K562 (cell line): ENCODE measurements at regions not wholly inside any gene's neighbourhood (a gene's known extent, or its start where the extent isn't known, plus 50 kb on each side); places are given as distances from the start of the nearest gene placed in this dataset.
"Not testable (repeated sequence)": the region's sequence is repeated elsewhere in the genome, so short reads cannot be mapped to it uniquely, and the experiment has no call there.

Experiments
- ATAC-seq: fragments of 200-7000 bp; cut with Tn5 transposase; 3 replicates; pipeline ENCODE4 v1.9.1; 2020; ENCODE audit warnings: moderate library complexity
- BruUV-seq: library from RNA; stranded (reverse); fragments of 400-500 nt; replicated peaks from 2 replicates; lab custom pipeline; 2021; lab: Mats Ljungman, UMichigan
- CTCF ChIA-PET: fragments of 300-600 bp; formaldehyde crosslinking; extraction: SDS; loops from one replicate; lab custom pipeline; 2021; ENCODE audit warnings: low intra/inter-chr PET ratio; lab: Yijun Ruan, JAX
- POLR2A ChIA-PET: fragments of 300-600, 350-650 bp; sonication (Branson Sonifier 250); formaldehyde crosslinking; extraction: SDS; loops from one replicate; lab custom pipeline; 2021; ENCODE audit warnings: antibody characterized with exemption, inconsistent platforms; lab: Yijun Ruan, JAX
- DNase-seq, 4 experiments: peaks; one replicate each; pipeline versions ENCODE4 v3.0.0 to v3.0.0-alpha.2; 2011 to 2018; ENCODE audit warnings: low spot score in 3 of 4, mixed read lengths in 3 of 4; ENCODE audit errors: extremely low read depth in 1 of 4
- FAIRE-seq: peaks from 2 replicates; lab custom pipeline; 2011; peaks lifted over from hg19 to GRCh38; lab: Jason Lieb, UNC
- H2AFZ ChIP-seq: 2 replicates; pipeline ENCODE4 v1.6.0; 2011; ENCODE audit warnings: low read depth, low read length, control low read depth, inconsistent platforms
- H3K27ac ChIP-seq: fragments of 200-600 bp; 3 replicates; pipeline ENCODE4 v1.8.0; 2011; ENCODE audit warnings: low read depth, mild to moderate bottlenecking, control low read depth, inconsistent platforms, low read length, moderate library complexity, mixed read lengths; ENCODE audit errors: extremely low read depth
- H3K27me3 ChIP-seq, 2 experiments: fragments of 300-600 bp in 1 of 2; 2 replicates in 1 of 2; 3 replicates in 1 of 2; pipeline versions ENCODE4 v1.6.0 to v1.8.0; 2011; ENCODE audit warnings: inconsistent platforms in 2 of 2, low read length in 2 of 2, mild to moderate bottlenecking in 1 of 2, mixed read lengths in 1 of 2, moderate library complexity in 1 of 2; ENCODE audit not compliant: control insufficient read depth in 2 of 2, insufficient read depth in 2 of 2
- H3K36me3 ChIP-seq: fragments of 300-600 bp; 3 replicates; pipeline ENCODE4 v1.8.0; 2011; ENCODE audit warnings: mild to moderate bottlenecking, low read length, inconsistent platforms; ENCODE audit not compliant: control insufficient read depth, insufficient read depth
- H3K4me1 ChIP-seq, 2 experiments: fragments of 200-600 bp in 1 of 2; replicated peaks in 1 of 2; 2 replicates in 1 of 2; 3 replicates in 1 of 2; pipeline versions ENCODE4 v1.5.1 to v1.8.0; 2011; ENCODE audit warnings: inconsistent platforms in 2 of 2, low read length in 2 of 2, mild to moderate bottlenecking in 1 of 2, mixed read lengths in 1 of 2, moderate library complexity in 1 of 2; ENCODE audit not compliant: control insufficient read depth in 2 of 2, insufficient read depth in 2 of 2
- H3K4me2 ChIP-seq: 2 replicates; pipeline ENCODE4 v1.6.1; 2011; ENCODE audit warnings: low read length, control low read depth, inconsistent platforms, mixed read lengths; ENCODE audit not compliant: insufficient read depth
- H3K4me3 ChIP-seq: fragments of 200-600 bp; sonication (generic), shearing (Covaris generic); 2 replicates; pipeline ENCODE4 v1.5.1; 2016; ENCODE audit warnings: control low read depth, inconsistent platforms
- H3K79me2 ChIP-seq: fragments of 200-600 bp; 3 replicates; pipeline ENCODE4 v1.8.0; 2011; ENCODE audit warnings: low read length, inconsistent platforms; ENCODE audit not compliant: control insufficient read depth, insufficient read depth
- H3K9ac ChIP-seq, 2 experiments: 2 replicates each; pipeline versions ENCODE4 v1.6.0 to v1.6.1; 2011; ENCODE audit warnings: low read depth in 2 of 2, low read length in 2 of 2, control low read depth in 1 of 2, inconsistent platforms in 1 of 2, mild to moderate bottlenecking in 1 of 2, mixed read lengths in 1 of 2; ENCODE audit not compliant: insufficient read depth in 1 of 2
- H3K9me1 ChIP-seq: one replicate; pipeline ENCODE4 v1.6.0; 2011; ENCODE audit warnings: inconsistent platforms, mild to moderate bottlenecking, low read length, moderate library complexity; ENCODE audit not compliant: control insufficient read depth, insufficient read depth
- H3K9me3 ChIP-seq: replicated peaks from 2 replicates; pipeline ENCODE4 v1.5.1; 2011; ENCODE audit warnings: low read depth, low read length, inconsistent platforms; ENCODE audit not compliant: control insufficient read depth, insufficient read depth
- H4K20me1 ChIP-seq: replicated peaks from 2 replicates; pipeline ENCODE4 v1.6.1; 2011; ENCODE audit warnings: low read length, inconsistent platforms, mixed read lengths; ENCODE audit not compliant: control insufficient read depth, insufficient read depth
- NEUROD1 ChIP-seq: fragments of 150-350 bp; IDR thresholded peaks from 2 replicates; pipeline ENCODE4 v1.6.1; 2014; ENCODE audit warnings: borderline replicate concordance, low read length, low read depth; ENCODE audit not compliant: partially characterized antibody
- NR3C1 ChIP-seq: sonication (generic); formaldehyde crosslinking; IDR thresholded peaks from 2 replicates; pipeline ENCODE4 v1.8.1; 2022; ENCODE audit warnings: missing genetic modification reagents
- SMARCA5 ChIP-seq: fragments of 450-650 bp; IDR thresholded peaks from 2 replicates; pipeline ENCODE4 v1.6.1; 2016
- WGBS: fragments of 100-300 bp; shearing (Covaris generic); methylation state at CpG from one replicate; pipeline ENCODE4 v1.1.6; 2016; ENCODE audit warnings: low coverage, mixed read lengths; ENCODE audit not compliant: insufficient coverage; ENCODE audit errors: missing lambda C conversion rate; 5-methylcytosine and 5-hydroxymethylcytosine counted together
- in situ Hi-C: fragments of 300-500 bp; cut with MboI; formaldehyde crosslinking; loops from 4 replicates; pipeline ENCODE4 v1.15.0; 2018; ENCODE audit warnings: inconsistent platforms, mixed read lengths
- intact Hi-C: fragments of 100-400 bp; cut with micrococcal nuclease; formaldehyde crosslinking; loops from 2 replicates; pipeline ENCODE4 v1.14.2; 2022
- TF ChIP-seq, protein P1 (sequence below): fragments of 200-800 bp; sonication (Bioruptor generic); IDR thresholded peaks from 2 replicates; pipeline ENCODE4 v1.6.1; 2017; ENCODE audit warnings: missing genetic modification characterization, missing compliant biosample characterization

DNA sequence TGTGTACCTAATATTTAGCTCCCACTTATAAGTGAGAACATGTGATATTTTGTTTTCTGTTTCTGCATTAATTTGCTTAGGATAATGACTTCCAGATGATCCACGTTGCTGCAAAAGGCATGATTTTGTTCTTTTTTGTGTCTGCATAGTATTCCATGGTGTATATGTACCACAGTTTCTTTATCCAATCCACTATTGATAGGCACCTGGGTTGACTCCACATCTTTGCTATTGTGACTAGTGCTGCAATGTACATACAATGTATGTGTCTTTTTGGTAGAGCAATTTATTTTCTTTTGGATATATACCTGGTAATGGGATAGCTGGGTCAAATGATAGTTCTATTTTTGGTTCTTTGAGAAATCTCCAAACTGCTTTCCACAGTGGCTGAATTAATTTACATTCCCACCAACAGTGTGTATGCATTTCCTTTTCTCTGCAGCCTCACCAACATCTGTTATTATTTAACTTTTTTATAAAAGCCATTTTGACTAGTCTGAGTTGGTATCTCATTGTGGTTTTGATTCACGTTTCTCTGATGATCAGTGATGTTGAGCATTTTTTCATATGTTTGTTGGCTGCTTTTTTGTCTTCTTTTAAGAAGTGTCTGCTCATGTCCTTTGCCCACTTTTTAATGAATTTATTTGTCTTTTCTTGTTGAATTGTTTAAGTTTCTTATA is 102.8 kb upstream of the GAS1 start:
- intact Hi-C loops, H3K9me1 ChIP-seq, H3K27me3 ChIP-seq, CTCF ChIA-PET, ATAC-seq, FAIRE-seq, H2AFZ ChIP-seq, H3K27ac ChIP-seq, H3K4me3 ChIP-seq, POLR2A ChIA-PET, H3K9ac ChIP-seq, in situ Hi-C loops, BruUV-seq, H3K36me3 ChIP-seq, H3K9me3 ChIP-seq, H3K4me2 ChIP-seq, H4K20me1 ChIP-seq, H3K79me2 ChIP-seq, H3K4me1 ChIP-seq, DNase-seq: not testable (repeated sequence)
- 0% methylated on average over 2 of the region's 2 CpGs for WGBS

DNA sequence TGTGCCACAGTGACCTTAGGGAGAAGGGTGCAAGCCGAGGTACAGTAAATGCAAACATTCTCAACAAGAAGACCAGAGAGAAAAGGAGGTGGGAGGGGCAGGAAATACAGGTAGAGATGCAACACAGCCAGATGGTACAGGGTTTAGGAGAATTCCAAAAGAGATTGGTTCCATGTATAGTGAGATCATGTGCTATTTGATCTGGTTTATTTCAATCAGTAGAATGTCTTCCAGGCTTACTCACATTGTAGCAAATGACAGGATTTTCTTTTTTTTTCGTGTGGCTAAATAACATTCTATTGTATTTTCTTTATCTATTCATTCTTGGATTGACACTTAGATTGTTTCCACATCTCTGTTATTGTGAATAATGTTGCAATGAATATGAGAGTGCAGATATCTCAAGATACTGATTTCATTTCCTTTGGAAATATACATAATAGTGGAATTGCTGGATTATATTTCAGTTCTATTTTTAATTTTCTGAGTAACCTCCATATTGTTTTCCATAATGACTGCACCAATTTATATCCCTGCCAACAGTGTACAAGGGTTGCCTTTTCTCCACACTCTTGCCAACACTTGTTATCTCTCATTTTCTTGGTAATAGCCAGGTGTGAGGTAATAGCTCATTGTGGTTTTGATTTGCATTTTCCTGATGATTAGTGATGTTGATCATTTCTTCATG is 107.8 kb upstream of the GAS1 start:
- H3K4me1 ChIP-seq = no peaks in the 10 kb centered on the region; a peak in 1 of 5 replicates
- H4K20me1 ChIP-seq = no peaks in the 10 kb centered on the region
- no peak overlapping the region for H3K4me3 ChIP-seq
- DNase-seq (no peak), ATAC-seq (no peak), FAIRE-seq (no peak)
- H3K27ac ChIP-seq = no peak overlapping the region
- WGBS = 6% methylated on average over 2 of the region's 2 CpGs
- TF ChIP-seq NR3C1 = no peak
- no peak for TF ChIP-seq NEUROD1
- TF ChIP-seq, protein P1, sequence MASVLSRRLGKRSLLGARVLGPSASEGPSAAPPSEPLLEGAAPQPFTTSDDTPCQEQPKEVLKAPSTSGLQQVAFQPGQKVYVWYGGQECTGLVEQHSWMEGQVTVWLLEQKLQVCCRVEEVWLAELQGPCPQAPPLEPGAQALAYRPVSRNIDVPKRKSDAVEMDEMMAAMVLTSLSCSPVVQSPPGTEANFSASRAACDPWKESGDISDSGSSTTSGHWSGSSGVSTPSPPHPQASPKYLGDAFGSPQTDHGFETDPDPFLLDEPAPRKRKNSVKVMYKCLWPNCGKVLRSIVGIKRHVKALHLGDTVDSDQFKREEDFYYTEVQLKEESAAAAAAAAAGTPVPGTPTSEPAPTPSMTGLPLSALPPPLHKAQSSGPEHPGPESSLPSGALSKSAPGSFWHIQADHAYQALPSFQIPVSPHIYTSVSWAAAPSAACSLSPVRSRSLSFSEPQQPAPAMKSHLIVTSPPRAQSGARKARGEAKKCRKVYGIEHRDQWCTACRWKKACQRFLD (CRISPR knock-in tag) = no peak
- no peak for TF ChIP-seq SMARCA5
- H3K9me1 ChIP-seq = no peaks in the 10 kb centered on the region
- H3K27me3 ChIP-seq = no peaks in the 10 kb centered on the region
- intact Hi-C loops (no loop called here), in situ Hi-C loops (no loop called here)
- BruUV-seq = no TSS peak
- CTCF ChIA-PET = no interaction called here
- H3K79me2 ChIP-seq = no peaks in the 10 kb centered on the region
- H2AFZ ChIP-seq = no peak overlapping the region
- H3K9ac ChIP-seq = no peak overlapping the region
- H3K9me3 ChIP-seq = no peaks in the 10 kb centered on the region
- H3K4me2 ChIP-seq = no peak overlapping the region
- POLR2A ChIA-PET = no interaction called here
- H3K36me3 ChIP-seq = no peaks in the 10 kb centered on the region
